Mesendoderm (in vitro differentiated cells): ENCODE measurements at regions not wholly inside any gene's neighbourhood (a gene's known extent, or its start where the extent isn't known, plus 50 kb on each side); places are given as distances from the start of the nearest gene placed in this dataset.

Experiments
- DNase-seq: peaks from one replicate; pipeline ENCODE4 v3.0.0; 2013
- H2AK5ac ChIP-seq: 2 replicates; pipeline ENCODE4 v1.6.1; 2013; ENCODE audit warnings: low read length, inconsistent platforms
- H2BK120ac ChIP-seq: 2 replicates; pipeline ENCODE4 v1.6.1; 2013; ENCODE audit warnings: low read depth, mild to moderate bottlenecking, low read length, moderate library complexity, mixed read lengths
- H2BK15ac ChIP-seq: replicated peaks from 2 replicates; pipeline ENCODE4 v1.6.1; 2013; ENCODE audit warnings: low read depth, mild to moderate bottlenecking, moderate library complexity
- H2BK5ac ChIP-seq: 2 replicates; pipeline ENCODE4 v1.6.1; 2013; ENCODE audit warnings: low read length, inconsistent platforms
- H3K18ac ChIP-seq: 2 replicates; pipeline ENCODE4 v1.6.1; 2013; ENCODE audit warnings: mild to moderate bottlenecking, low read length, mixed read lengths
- H3K23ac ChIP-seq: one replicate; pipeline ENCODE4 v1.6.1; 2013; ENCODE audit warnings: low read length
- H3K27ac ChIP-seq: 2 replicates; pipeline ENCODE4 v1.5.1; 2013; ENCODE audit warnings: low read depth, mild to moderate bottlenecking, inconsistent platforms, low read length, moderate library complexity
- H3K27me3 ChIP-seq: 2 replicates; pipeline ENCODE4 v1.6.1; 2013; ENCODE audit warnings: low read length, control low read depth, mild to moderate bottlenecking, inconsistent platforms; ENCODE audit not compliant: insufficient read depth, poor library complexity
- H3K36me3 ChIP-seq: 2 replicates; pipeline ENCODE4 v1.6.1; 2013; ENCODE audit warnings: low read length, inconsistent platforms; ENCODE audit not compliant: control insufficient read depth, insufficient read depth
- H3K4ac ChIP-seq: one replicate; pipeline ENCODE4 v1.6.1; 2013; ENCODE audit warnings: low read depth, mild to moderate bottlenecking, low read length, moderate library complexity
- H3K4me1 ChIP-seq: 2 replicates; pipeline ENCODE4 v1.6.1; 2013; ENCODE audit warnings: low read depth, low read length, inconsistent platforms; ENCODE audit not compliant: control insufficient read depth
- H3K4me2 ChIP-seq: 2 replicates; pipeline ENCODE4 v1.6.1; 2013; ENCODE audit warnings: low read length
- H3K4me3 ChIP-seq: 2 replicates; pipeline ENCODE4 v1.5.1; 2013; ENCODE audit warnings: mild to moderate bottlenecking, low read length
- H3K56ac ChIP-seq: one replicate; pipeline ENCODE4 v1.6.1; 2013; ENCODE audit warnings: low read length
- H3K79me1 ChIP-seq: 2 replicates; pipeline ENCODE4 v1.6.1; 2013; ENCODE audit warnings: low read length, inconsistent platforms
- H3K79me2 ChIP-seq: 2 replicates; pipeline ENCODE4 v1.6.1; 2013; ENCODE audit warnings: mild to moderate bottlenecking, low read length; ENCODE audit not compliant: control insufficient read depth, insufficient read depth
- H3K9ac ChIP-seq: 2 replicates; pipeline ENCODE4 v1.6.1; 2013; ENCODE audit warnings: low read length, inconsistent platforms
- H4K5ac ChIP-seq: one replicate; pipeline ENCODE4 v1.6.1; 2013; ENCODE audit warnings: low read length
- H4K8ac ChIP-seq: one replicate; pipeline ENCODE4 v1.6.1; 2013; ENCODE audit warnings: low read depth, mild to moderate bottlenecking, control low read depth, low read length, moderate library complexity
- WGBS: extraction: QIAGEN DNeasy Blood & Tissue Kit; methylation state at CpG from one replicate; pipeline ENCODE4 v1.1.7; 2013; ENCODE audit warnings: low lambda C conversion rate, missing lambda C conversion rate; ENCODE audit not compliant: insufficient coverage; ENCODE audit errors: extremely low coverage; 5-methylcytosine and 5-hydroxymethylcytosine counted together

- H2BK15ac ChIP-seq: no peak overlapping the region
- WGBS: no CpG with 5 or more reads among the region's 6 CpGs
- H3K18ac ChIP-seq: no peak overlapping the region
- no peaks in the 10 kb centered on the region for H3K4me1 ChIP-seq
- H3K56ac ChIP-seq: no peak overlapping the region
- H3K27me3 ChIP-seq: no peaks in the 10 kb centered on the region
- H3K4me2 ChIP-seq: no peak overlapping the region
- H3K79me2 ChIP-seq: no peaks in the 10 kb centered on the region
- no peak overlapping the region for H2AK5ac ChIP-seq
- no peak overlapping the region for H3K4ac ChIP-seq
- H2BK120ac ChIP-seq: no peak overlapping the region
- no peak overlapping the region for H3K9ac ChIP-seq
- no peak for DNase-seq
- no peak overlapping the region for H3K4me3 ChIP-seq
- H2BK5ac ChIP-seq: no peak overlapping the region
- H3K36me3 ChIP-seq: no peaks in the 10 kb centered on the region
- no peak overlapping the region for H3K27ac ChIP-seq
- H4K8ac ChIP-seq: no peak overlapping the region
- H3K23ac ChIP-seq: no peak overlapping the region
- no peaks in the 10 kb centered on the region for H3K79me1 ChIP-seq
- H4K5ac ChIP-seq: no peak overlapping the region
Observed at GRCh38 chr1:58409890-58410289, 136.6 kb downstream of the OMA1 start.

GRCh38 chr1:58409336-58409735 is 137.2 kb downstream of the OMA1 start:
- Histone ChIP-seq H3K27ac (no peak overlapping the region), H3K23ac (no peak overlapping the region)

GRCh38 chr1:58406301-58407071 is 140.0 kb downstream of the OMA1 start:
- Histone ChIP-seq H3K4ac (no peak overlapping the region), H2BK15ac (no peak overlapping the region), H3K36me3 (no peaks in the 10 kb centered on the region), H3K56ac (no peak overlapping the region), H3K4me3 (no peak overlapping the region), H3K27me3 (no peaks in the 10 kb centered on the region), H2BK120ac (no peak overlapping the region), H2AK5ac (no peak overlapping the region), H3K9ac (no peak overlapping the region), H3K4me1 (no peaks in the 10 kb centered on the region), H3K23ac (no peak overlapping the region), H4K5ac (no peak overlapping the region), H3K79me1 (no peaks in the 10 kb centered on the region), H3K4me2 (no peak overlapping the region), H2BK5ac (no peak overlapping the region), H3K79me2 (no peaks in the 10 kb centered on the region), H3K27ac (no peak overlapping the region), H3K18ac (no peak overlapping the region), H4K8ac (no peak overlapping the region)
- no CpG with 5 or more reads among the region's 12 CpGs for WGBS
- peak; percentile 37 for DNase-seq

More at GRCh38 chr1:58409336-58409735, 137.2 kb downstream of the OMA1 start:
- no peaks in the 10 kb centered on the region for H3K36me3 ChIP-seq
- no peak overlapping the region for H2BK15ac ChIP-seq
- no peak overlapping the region for H3K18ac ChIP-seq
- no peaks in the 10 kb centered on the region for H3K27me3 ChIP-seq
- no CpG with 5 or more reads among the region's 6 CpGs for WGBS
- no peak overlapping the region for H2BK120ac ChIP-seq
- H4K5ac ChIP-seq: no peak overlapping the region
- H3K79me1 ChIP-seq: no peaks in the 10 kb centered on the region
- H3K4me2 ChIP-seq: no peak overlapping the region
- H3K56ac ChIP-seq: no peak overlapping the region
- no peak overlapping the region for H3K4me3 ChIP-seq
- no peaks in the 10 kb centered on the region for H3K79me2 ChIP-seq
- DNase-seq: no peak
- H3K9ac ChIP-seq: no peak overlapping the region
- no peak overlapping the region for H3K4ac ChIP-seq
- no peak overlapping the region for H2BK5ac ChIP-seq
- no peak overlapping the region for H2AK5ac ChIP-seq
- H3K4me1 ChIP-seq: no peaks in the 10 kb centered on the region
- no peak overlapping the region for H4K8ac ChIP-seq

- Histone ChIP-seq H3K79me1 (no peaks in the 10 kb centered on the region), H3K36me3 (no peaks in the 10 kb centered on the region), H3K18ac (no peak overlapping the region), H3K27ac (no peak overlapping the region), H2BK120ac (no peak overlapping the region), H3K4ac (no peak overlapping the region), H3K79me2 (no peaks in the 10 kb centered on the region), H3K4me3 (no peak overlapping the region), H4K8ac (no peak overlapping the region), H3K4me2 (no peak overlapping the region), H3K4me1 (no peaks in the 10 kb centered on the region), H4K5ac (no peak overlapping the region), H2BK15ac (no peak overlapping the region), H3K9ac (no peak overlapping the region), H2BK5ac (no peak overlapping the region), H3K27me3 (no peaks in the 10 kb centered on the region), H2AK5ac (no peak overlapping the region), H3K56ac (no peak overlapping the region), H3K23ac (no peak overlapping the region)
- WGBS: no CpG with 5 or more reads among the region's 4 CpGs
- DNase-seq: no peak
Observed at GRCh38 chr1:58405660-58406059, 140.9 kb downstream of the OMA1 start.

GRCh38 chr1:58403894-58404293 is 142.6 kb downstream of the OMA1 start:
- H3K4me3 ChIP-seq: no peak overlapping the region
- no peak overlapping the region for H2AK5ac ChIP-seq
- H2BK120ac ChIP-seq: no peak overlapping the region
- H3K79me1 ChIP-seq: no peaks in the 10 kb centered on the region
- H2BK15ac ChIP-seq: no peak overlapping the region
- H3K27ac ChIP-seq: no peak overlapping the region
- no peaks in the 10 kb centered on the region for H3K36me3 ChIP-seq
- H3K4ac ChIP-seq: no peak overlapping the region
- WGBS: no CpG with 5 or more reads among the region's 1 CpG
- no peaks in the 10 kb centered on the region for H3K4me1 ChIP-seq
- H3K23ac ChIP-seq: no peak overlapping the region
- H2BK5ac ChIP-seq: no peak overlapping the region
- H3K4me2 ChIP-seq: no peak overlapping the region
- no peak overlapping the region for H4K8ac ChIP-seq
- DNase-seq: no peak
- H3K9ac ChIP-seq: no peak overlapping the region
- no peak overlapping the region for H4K5ac ChIP-seq
- H3K56ac ChIP-seq: no peak overlapping the region
- H3K18ac ChIP-seq: no peak overlapping the region
- no peaks in the 10 kb centered on the region for H3K79me2 ChIP-seq
- H3K27me3 ChIP-seq: no peaks in the 10 kb centered on the region

GRCh38 chr1:58402444-58402843 is 144.1 kb downstream of the OMA1 start:
- no peaks in the 10 kb centered on the region for H3K79me2 ChIP-seq
- WGBS: no CpG with 5 or more reads among the region's 6 CpGs
- no peak overlapping the region for H3K27ac ChIP-seq

More at GRCh38 chr1:58402444-58402843, 144.1 kb downstream of the OMA1 start:
- no peak overlapping the region for H3K9ac ChIP-seq
- no peak overlapping the region for H3K56ac ChIP-seq
- H4K8ac ChIP-seq: no peak overlapping the region
- H2BK15ac ChIP-seq: no peak overlapping the region
- H2AK5ac ChIP-seq: no peak overlapping the region
- H4K5ac ChIP-seq: no peak overlapping the region
- no peak overlapping the region for H3K4me2 ChIP-seq
- no peak overlapping the region for H3K4me3 ChIP-seq
- H3K27me3 ChIP-seq: no peaks in the 10 kb centered on the region
- H2BK5ac ChIP-seq: no peak overlapping the region
- H3K18ac ChIP-seq: no peak overlapping the region
- no peak overlapping the region for H3K23ac ChIP-seq
- no peaks in the 10 kb centered on the region for H3K79me1 ChIP-seq
- no peak for DNase-seq
- no peaks in the 10 kb centered on the region for H3K36me3 ChIP-seq
- H3K4me1 ChIP-seq: no peaks in the 10 kb centered on the region
- H2BK120ac ChIP-seq: no peak overlapping the region
- no peak overlapping the region for H3K4ac ChIP-seq
